Activated B cell treated with CpG ODN at 0.5 μM for 24 hours (primary cell): ENCODE measurements at regions not wholly inside any gene's neighbourhood (a gene's known extent, or its start where the extent isn't known, plus 50 kb on each side); places are given as distances from the start of the nearest gene placed in this dataset.

Source experiments
- ATAC-seq: fragments of 200-7000 bp; cut with Tn5 transposase; one replicate; pipeline ENCODE4 v1.10.0; 2021; ENCODE audit warnings: low read depth, mild to moderate bottlenecking, moderate library complexity
- CTCF ChIA-PET: fragments of 350-600 bp; sonication (Branson Sonifier 250); formaldehyde crosslinking; loops from one replicate; lab custom pipeline; 2021; ENCODE audit warnings: antibody characterized with exemption; lab: Charles Lee
- POLR2A ChIA-PET: fragments of 350-600 bp; sonication (Branson Sonifier 250); formaldehyde crosslinking; loops from one replicate; lab custom pipeline; 2021; ENCODE audit warnings: antibody characterized with exemption; lab: Charles Lee
- DNase-seq: peaks from one replicate; pipeline ENCODE4 v3.0.0; 2022
- H3K27ac Mint-ChIP-seq: one replicate; pipeline ENCODE4 v1.8.0; 2020; ENCODE audit warnings: mixed read lengths
- H3K27me3 Mint-ChIP-seq: one replicate; pipeline ENCODE4 v1.8.0; 2021; ENCODE audit warnings: mixed read lengths
- H3K36me3 Mint-ChIP-seq: one replicate; pipeline ENCODE4 v1.8.0; 2021; ENCODE audit warnings: low read depth, mixed read lengths
- H3K4me1 Mint-ChIP-seq: one replicate; pipeline ENCODE4 v1.8.0; 2021; ENCODE audit warnings: mixed read lengths
- H3K4me3 Mint-ChIP-seq: one replicate; pipeline ENCODE4 v1.8.0; 2020; ENCODE audit warnings: mild to moderate bottlenecking, mixed read lengths
- H3K9me3 Mint-ChIP-seq: one replicate; pipeline ENCODE4 v1.8.0; 2020; ENCODE audit warnings: mixed read lengths
- intact Hi-C: fragments of 100-400 bp; cut with micrococcal nuclease; formaldehyde crosslinking; loops from one replicate; pipeline ENCODE4 v1.15.1; 2024
- TF ChIP-seq, protein P1 (sequence below): fragments of 200-600 bp; IDR thresholded peaks from one replicate; pipeline ENCODE4 v1.8.0; 2022; ENCODE audit warnings: antibody characterized with exemption, mild to moderate bottlenecking

DNA sequence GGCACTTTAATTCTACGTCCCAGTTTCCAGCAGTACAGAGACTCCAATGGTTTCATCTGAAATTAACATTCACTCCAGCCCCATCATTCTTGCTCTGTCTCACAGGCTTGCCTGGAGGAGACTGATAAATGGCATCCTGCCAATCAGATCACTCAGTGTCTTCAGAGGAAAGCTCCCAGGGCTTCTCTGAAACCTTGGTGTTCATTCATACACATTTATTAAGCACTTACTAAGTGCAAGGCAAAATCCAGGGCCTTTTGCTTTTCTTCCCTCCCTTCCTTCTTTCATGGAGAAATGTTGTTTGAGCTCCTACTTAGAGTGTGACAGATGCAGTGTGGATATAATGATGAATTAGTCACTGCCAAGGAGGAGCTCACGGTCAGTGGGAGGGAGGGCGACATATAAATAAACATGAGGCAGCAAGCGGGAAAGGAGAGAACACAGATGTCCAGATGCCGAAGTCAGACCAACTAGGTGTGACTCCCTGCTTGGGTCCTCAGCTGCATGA lies 106.7 kb upstream of the DTNBP1 start:
- peaks cover 7% of the 10 kb centered on the region for H3K27me3 Mint-ChIP-seq
- TF ChIP-seq, protein P1, sequence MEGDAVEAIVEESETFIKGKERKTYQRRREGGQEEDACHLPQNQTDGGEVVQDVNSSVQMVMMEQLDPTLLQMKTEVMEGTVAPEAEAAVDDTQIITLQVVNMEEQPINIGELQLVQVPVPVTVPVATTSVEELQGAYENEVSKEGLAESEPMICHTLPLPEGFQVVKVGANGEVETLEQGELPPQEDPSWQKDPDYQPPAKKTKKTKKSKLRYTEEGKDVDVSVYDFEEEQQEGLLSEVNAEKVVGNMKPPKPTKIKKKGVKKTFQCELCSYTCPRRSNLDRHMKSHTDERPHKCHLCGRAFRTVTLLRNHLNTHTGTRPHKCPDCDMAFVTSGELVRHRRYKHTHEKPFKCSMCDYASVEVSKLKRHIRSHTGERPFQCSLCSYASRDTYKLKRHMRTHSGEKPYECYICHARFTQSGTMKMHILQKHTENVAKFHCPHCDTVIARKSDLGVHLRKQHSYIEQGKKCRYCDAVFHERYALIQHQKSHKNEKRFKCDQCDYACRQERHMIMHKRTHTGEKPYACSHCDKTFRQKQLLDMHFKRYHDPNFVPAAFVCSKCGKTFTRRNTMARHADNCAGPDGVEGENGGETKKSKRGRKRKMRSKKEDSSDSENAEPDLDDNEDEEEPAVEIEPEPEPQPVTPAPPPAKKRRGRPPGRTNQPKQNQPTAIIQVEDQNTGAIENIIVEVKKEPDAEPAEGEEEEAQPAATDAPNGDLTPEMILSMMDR = no peak
- H3K4me3 Mint-ChIP-seq = no peak overlapping the region
- peaks cover 4% of the 10 kb centered on the region for H3K4me1 Mint-ChIP-seq
- CTCF ChIA-PET = interaction anchor here (1.5 to 2.0 kb wide), 2 partner anchors 359 to 413 kb away, joined by 9 to 11 read pairs; partner anchors contain the start of gene MYLIP
- H3K36me3 Mint-ChIP-seq = no peaks in the 10 kb centered on the region
- DNase-seq (no peak), ATAC-seq (no peak)
- intact Hi-C loops = loop anchor here (1.0 to 5.0 kb wide), 2 partner anchors 359 to 413 kb away; no protein-coding TSS in a partner anchor
- H3K9me3 Mint-ChIP-seq = no peaks in the 10 kb centered on the region
- no peak overlapping the region for H3K27ac Mint-ChIP-seq
- POLR2A ChIA-PET = interaction anchor here (0.6 to 1.4 kb wide), 2 partner anchors 60 to 359 kb away, joined by 4 to 15 read pairs; partner anchors contain the start of gene MYLIP

DNA sequence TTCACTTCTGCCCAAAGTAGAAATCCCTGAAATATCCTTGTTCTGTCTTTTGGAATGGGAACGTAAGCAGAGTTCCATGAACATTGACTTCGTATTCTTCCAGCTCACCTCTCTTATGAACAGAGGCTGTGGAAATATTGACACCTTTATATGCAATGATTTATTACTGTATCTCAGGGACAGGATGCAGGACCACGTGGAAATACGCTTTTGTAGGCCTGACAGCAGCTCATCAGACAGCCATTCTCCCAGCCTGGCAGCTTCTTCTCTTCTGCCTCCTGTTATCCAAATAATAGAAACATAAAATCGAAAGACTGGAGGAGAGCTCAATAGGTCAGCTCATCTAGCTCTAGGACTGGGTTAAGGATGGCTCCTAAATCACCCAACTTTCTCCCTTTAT lies 106.2 kb upstream of the DTNBP1 start:
- POLR2A ChIA-PET = no interaction called here
- intact Hi-C loops = no loop called here
- no peaks in the 10 kb centered on the region for H3K36me3 Mint-ChIP-seq

DNA sequence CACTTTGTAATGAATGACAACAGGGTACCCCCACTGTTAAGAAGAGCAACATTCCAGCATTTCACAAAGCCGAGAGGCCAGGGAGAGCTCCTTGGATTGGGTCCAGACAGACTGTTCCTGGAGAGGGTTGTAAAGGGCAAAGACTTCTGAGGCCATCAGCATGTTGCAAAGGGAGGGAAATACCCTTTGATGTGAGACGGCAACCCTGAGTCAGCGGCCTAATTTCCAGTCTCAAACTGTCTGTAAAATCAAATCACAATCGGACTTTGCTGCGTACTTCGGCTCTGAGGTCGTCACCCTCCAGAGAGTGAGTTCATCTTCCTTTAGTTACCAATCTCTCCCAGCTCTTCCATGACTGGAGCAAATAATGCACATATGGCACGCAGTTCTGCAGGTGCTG lies 101.0 kb upstream of the DTNBP1 start:
- Mint-ChIP-seq H3K36me3 (no peaks in the 10 kb centered on the region), H3K27ac (no peak overlapping the region), H3K27me3 (peaks cover 7% of the 10 kb centered on the region), H3K9me3 (no peaks in the 10 kb centered on the region), H3K4me3 (no peak overlapping the region), H3K4me1 (no peaks in the 10 kb centered on the region)
- TF ChIP-seq, protein P1 = no peak
- ATAC-seq (no peak), DNase-seq (no peak)
- CTCF ChIA-PET = no interaction called here
- intact Hi-C loops = no loop called here
- POLR2A ChIA-PET = no interaction called here

More for the DNA sequence above, 106.2 kb upstream of the DTNBP1 start:
- CTCF ChIA-PET = interaction anchor here (2.0 kb wide), 1 partner anchor 359 kb away, joined by 11 read pairs; the partner anchor contains the start of gene MYLIP
- H3K27me3 Mint-ChIP-seq = peaks cover 7% of the 10 kb centered on the region
- no peaks in the 10 kb centered on the region for H3K9me3 Mint-ChIP-seq
- DNase-seq = no peak
- peaks cover 4% of the 10 kb centered on the region for H3K4me1 Mint-ChIP-seq
- no peak overlapping the region for H3K27ac Mint-ChIP-seq
- ATAC-seq = no peak
- TF ChIP-seq, protein P1 = no peak
- H3K4me3 Mint-ChIP-seq = no peak overlapping the region

DNA sequence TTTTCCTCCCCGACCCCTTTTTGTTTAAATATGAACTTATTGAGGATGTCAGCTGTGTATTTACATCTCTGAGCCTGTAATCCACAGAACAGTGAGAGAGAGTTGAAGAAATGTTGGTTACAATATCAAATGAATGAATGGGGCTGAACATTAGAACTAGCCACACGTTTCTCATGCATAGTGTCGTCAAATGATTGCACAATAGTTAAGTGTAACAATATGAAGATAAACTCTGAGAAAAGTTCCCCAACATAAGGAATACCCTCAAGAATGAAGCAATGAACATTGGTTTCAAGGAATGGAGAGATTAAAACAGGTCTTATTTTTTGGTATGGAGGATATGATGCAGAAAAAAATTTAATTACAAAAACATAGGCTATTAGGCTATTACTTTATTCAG lies 100.5 kb upstream of the DTNBP1 start:
- ATAC-seq (no peak), DNase-seq (no peak)
- H3K36me3 Mint-ChIP-seq = no peaks in the 10 kb centered on the region
- no peaks in the 10 kb centered on the region for H3K9me3 Mint-ChIP-seq
- TF ChIP-seq, protein P1 = no peak
- peaks cover 7% of the 10 kb centered on the region for H3K27me3 Mint-ChIP-seq
- no peaks in the 10 kb centered on the region for H3K4me1 Mint-ChIP-seq
- ChIA-PET POLR2A (no interaction called here), CTCF (no interaction called here)
- H3K27ac Mint-ChIP-seq = no peak overlapping the region
- intact Hi-C loops = no loop called here
- H3K4me3 Mint-ChIP-seq = no peak overlapping the region

DNA sequence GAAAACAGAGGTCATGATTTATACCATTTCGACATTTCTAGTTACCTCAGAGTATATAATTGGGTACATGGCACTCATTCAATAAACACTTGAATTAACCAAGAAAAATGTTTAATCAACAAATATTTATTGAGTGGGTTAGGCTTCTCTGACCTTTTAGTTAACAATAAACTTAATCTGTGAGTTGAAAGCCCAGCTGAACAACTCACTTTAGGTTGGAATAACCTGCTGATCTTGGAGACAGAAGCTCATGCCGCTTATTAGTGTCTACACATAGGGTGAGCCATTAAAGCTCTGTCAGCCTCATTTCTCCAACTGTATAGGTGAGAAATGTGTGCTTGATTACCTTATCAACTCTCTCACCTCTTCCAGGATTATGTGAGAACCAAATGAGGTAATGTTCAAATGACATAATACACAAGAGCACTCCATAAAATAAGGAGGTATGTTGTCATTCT lies 98.2 kb upstream of the DTNBP1 start:
- POLR2A ChIA-PET = no interaction called here
- H3K27me3 Mint-ChIP-seq = peaks cover 6% of the 10 kb centered on the region
- H3K36me3 Mint-ChIP-seq = no peaks in the 10 kb centered on the region
- H3K9me3 Mint-ChIP-seq = no peaks in the 10 kb centered on the region
- ATAC-seq (no peak), DNase-seq (no peak)
- no peaks in the 10 kb centered on the region for H3K4me1 Mint-ChIP-seq
- TF ChIP-seq, protein P1 = no peak
- H3K4me3 Mint-ChIP-seq = no peak overlapping the region
- CTCF ChIA-PET = no interaction called here
- H3K27ac Mint-ChIP-seq = no peak overlapping the region
- intact Hi-C loops = no loop called here
